CD4-positive, alpha-beta T cell (primary cell): ENCODE measurements at regions not wholly inside any gene's neighbourhood (a gene's known extent, or its start where the extent isn't known, plus 50 kb on each side); places are given as distances from the start of the nearest gene placed in this dataset.

Experiments used
- ATAC-seq: fragments of 200-7000 bp; cut with Tn5 transposase; one replicate; pipeline ENCODE4 v1.10.0; 2022; ENCODE audit warnings: mild to moderate bottlenecking; ENCODE audit not compliant: poor library complexity
- CTCF ChIA-PET: fragments of 350-600 bp; sonication (Branson Sonifier 250); formaldehyde crosslinking; loops from one replicate; lab custom pipeline; 2021; ENCODE audit warnings: antibody characterized with exemption, inconsistent platforms; lab: Charles Lee
- POLR2A ChIA-PET: fragments of 350-600 bp; sonication (Branson Sonifier 250); formaldehyde crosslinking; loops from one replicate; lab custom pipeline; 2021; ENCODE audit warnings: antibody characterized with exemption, inconsistent platforms; lab: Charles Lee
- DNase-seq, 14 experiments: peaks; one replicate each; pipeline ENCODE4 v3.0.0-alpha.2; 2013 to 2020; ENCODE audit warnings: mixed read lengths in 2 of 14
- H3K27ac ChIP-seq, 2 donors: one replicate each; pipeline versions ENCODE4 v1.5.1 to v1.7.0; 2013; ENCODE audit warnings: low read length in 2 of 2, low read depth in 1 of 2, mild to moderate bottlenecking in 1 of 2
- H3K27me3 ChIP-seq, 2 experiments: 1 replicate in 1 of 2; 2 replicates in 1 of 2; pipeline versions ENCODE4 v1.6.1 to v1.7.0; 2013; ENCODE audit warnings: low read length in 2 of 2, control low read depth in 1 of 2, mild to moderate bottlenecking in 1 of 2, moderate library complexity in 1 of 2; ENCODE audit not compliant: insufficient read depth in 2 of 2, control insufficient read depth in 1 of 2
- H3K36me3 ChIP-seq: one replicate; pipeline ENCODE4 v1.6.1; 2013; ENCODE audit warnings: low read length, control low read depth; ENCODE audit not compliant: insufficient read depth
- H3K4me1 ChIP-seq: one replicate; pipeline ENCODE4 v1.6.1; 2013; ENCODE audit warnings: low read length, control low read depth; ENCODE audit not compliant: insufficient read depth
- H3K4me3 ChIP-seq: one replicate; pipeline ENCODE4 v1.5.1; 2013; ENCODE audit warnings: mild to moderate bottlenecking, low read length, moderate library complexity
- H3K9me3 ChIP-seq, 2 experiments: 1 replicate in 1 of 2; 2 replicates in 1 of 2; pipeline versions ENCODE4 v1.6.1 to v1.7.0; 2013; ENCODE audit warnings: low read length in 2 of 2, mild to moderate bottlenecking in 2 of 2, control low read depth in 1 of 2, moderate library complexity in 1 of 2; ENCODE audit not compliant: control insufficient read depth in 1 of 2, insufficient read depth in 1 of 2
- H3K27ac Mint-ChIP-seq: one replicate; pipeline ENCODE4 v1.8.0; 2020; ENCODE audit warnings: mixed read lengths
- H3K27me3 Mint-ChIP-seq: one replicate; pipeline ENCODE4 v1.8.0; 2021; ENCODE audit warnings: mixed read lengths
- H3K36me3 Mint-ChIP-seq: one replicate; pipeline ENCODE4 v1.8.0; 2021; ENCODE audit warnings: low read depth, mixed read lengths
- H3K4me1 Mint-ChIP-seq: one replicate; pipeline ENCODE4 v1.8.0; 2021; ENCODE audit warnings: low read depth, mixed read lengths
- H3K4me3 Mint-ChIP-seq: one replicate; pipeline ENCODE4 v1.8.0; 2020; ENCODE audit warnings: mild to moderate bottlenecking, mixed read lengths
- H3K9me3 Mint-ChIP-seq: one replicate; pipeline ENCODE4 v1.8.0; 2020; ENCODE audit warnings: mixed read lengths
- CTCF ChIP-seq: fragments of 200-600 bp; IDR thresholded peaks from one replicate; pipeline ENCODE4 v1.8.0; 2022; ENCODE audit warnings: antibody characterized with exemption, mild to moderate bottlenecking
- intact Hi-C, 2 experiments: fragments of 100-400 bp; cut with DNase I in 1 of 2; cut with micrococcal nuclease in 1 of 2; formaldehyde crosslinking; loops; one replicate each; pipeline versions ENCODE4 v1.15.1 to v1.9.0; 2023 to 2025; cut with DNase I, micrococcal nuclease

DNA sequence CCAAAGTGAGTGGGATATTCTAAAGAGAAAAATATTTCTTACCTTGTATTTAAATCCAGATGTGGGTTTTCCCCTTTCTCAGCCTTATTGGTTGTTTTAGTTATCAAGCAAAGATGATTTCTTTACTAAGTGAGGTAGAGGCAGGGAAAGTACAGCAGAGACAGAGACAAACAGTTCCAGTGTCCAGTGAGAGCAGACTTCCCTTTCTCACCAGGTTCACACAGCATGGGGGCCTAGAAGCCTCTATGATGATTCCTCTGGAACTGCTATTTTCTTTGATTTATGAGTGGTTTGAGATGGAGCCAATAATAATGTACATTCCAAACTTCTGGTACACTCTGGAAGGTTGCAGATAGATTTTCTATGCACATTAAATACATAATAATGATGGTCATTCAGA lies 234.0 kb upstream of the MARCKS start:
- ChIA-PET POLR2A (no interaction called here), CTCF (no interaction called here)
- Histone ChIP-seq H3K4me1 (no peaks in the 10 kb centered on the region), H3K27ac (no peak overlapping the region), H3K9me3 (no peaks in the 10 kb centered on the region), H3K4me3 (no peak overlapping the region), H3K36me3 (no peaks in the 10 kb centered on the region), H3K27me3 (no peaks in the 10 kb centered on the region)
- intact Hi-C loops = no loop called here
- Mint-ChIP-seq H3K9me3 (no peaks in the 10 kb centered on the region), H3K4me3 (no peak overlapping the region), H3K4me1 (no peaks in the 10 kb centered on the region), H3K27ac (no peak overlapping the region), H3K36me3 (no peaks in the 10 kb centered on the region), H3K27me3 (no peaks in the 10 kb centered on the region)
- no peak for DNase-seq
- TF ChIP-seq CTCF = no peak
- ATAC-seq = no peak

GRCh38 chr6:113625850-113626249 lies 231.3 kb upstream of the MARCKS start:
- CTCF ChIA-PET = no interaction called here
- ATAC-seq = no peak

GRCh38 chr6:113626475-113626874 lies 230.7 kb upstream of the MARCKS start:
- intact Hi-C loops = no loop called here
- Histone ChIP-seq H3K27me3 (no peaks in the 10 kb centered on the region), H3K9me3 (no peaks in the 10 kb centered on the region), H3K36me3 (no peaks in the 10 kb centered on the region), H3K4me1 (peaks cover 9% of the 10 kb centered on the region), H3K27ac (no peak overlapping the region), H3K4me3 (no peak overlapping the region)
- Mint-ChIP-seq H3K4me1 (peaks cover 9% of the 10 kb centered on the region), H3K27me3 (no peaks in the 10 kb centered on the region), H3K27ac (no peak overlapping the region), H3K9me3 (no peaks in the 10 kb centered on the region), H3K36me3 (no peaks in the 10 kb centered on the region), H3K4me3 (no peak overlapping the region)
- POLR2A ChIA-PET = no interaction called here
- CTCF ChIA-PET = interaction anchor here (0.5 kb wide), 1 partner anchor 603 kb away, joined by 3 read pairs; no protein-coding TSS in a partner anchor
- DNase-seq (no peak), ATAC-seq (no peak)
- no peak for TF ChIP-seq CTCF

More at GRCh38 chr6:113625850-113626249, 231.3 kb upstream of the MARCKS start:
- no peak overlapping the region for H3K27ac Mint-ChIP-seq
- POLR2A ChIA-PET = no interaction called here
- Histone ChIP-seq H3K4me3 (no peak overlapping the region), H3K27me3 (no peaks in the 10 kb centered on the region), H3K4me1 (peaks cover 2% of the 10 kb centered on the region), H3K9me3 (no peaks in the 10 kb centered on the region), H3K27ac (no peak overlapping the region), H3K36me3 (no peaks in the 10 kb centered on the region)
- no peaks in the 10 kb centered on the region for H3K9me3 Mint-ChIP-seq
- DNase-seq = no peak
- H3K4me1 Mint-ChIP-seq = peaks cover 3% of the 10 kb centered on the region
- no peak overlapping the region for H3K4me3 Mint-ChIP-seq
- no peaks in the 10 kb centered on the region for H3K36me3 Mint-ChIP-seq
- TF ChIP-seq CTCF = no peak
- no peaks in the 10 kb centered on the region for H3K27me3 Mint-ChIP-seq
- intact Hi-C loops = no loop called here
